GM12872 (cell line): ENCODE measurements at regions not wholly inside any gene's neighbourhood (a gene's known extent, or its start where the extent isn't known, plus 50 kb on each side); places are given as distances from the start of the nearest gene placed in this dataset.
A peak's percentile ranks its signal among the peaks of the same experiment; 100 is the strongest.

ENCODE experiments used
- CTCF ChIP-seq: IDR thresholded peaks from 3 replicates; pipeline ENCODE4 v1.5.1; 2011; ENCODE audit warnings: low read depth, mild to moderate bottlenecking, low read length, moderate library complexity; ENCODE audit not compliant: insufficient read depth

- no peak for TF ChIP-seq CTCF
These were observed 757.3 kb upstream of the PABPC4L start for GRCh38 chr4:134958862-134959261.

GRCh38 chr4:134955059-134955458, 753.5 kb upstream of the PABPC4L start:
- TF ChIP-seq CTCF = no peak

- no peak for TF ChIP-seq CTCF
These were observed 751.2 kb upstream of the PABPC4L start for GRCh38 chr4:134952775-134953174.

GRCh38 chr4:134952305-134952704, 750.7 kb upstream of the PABPC4L start:
- TF ChIP-seq CTCF = no peak

GRCh38 chr4:134948110-134948642, 746.6 kb upstream of the PABPC4L start:
- no peak for TF ChIP-seq CTCF

GRCh38 chr4:134944115-134944514, 742.5 kb upstream of the PABPC4L start:
- no peak for TF ChIP-seq CTCF

GRCh38 chr4:134936014-134936413, 734.4 kb upstream of the PABPC4L start:
- TF ChIP-seq CTCF = no peak

GRCh38 chr4:134935320-134935719, 733.7 kb upstream of the PABPC4L start:
- 0 out of 3 replicates have a peak, but pooled peaks have one; percentile 26 for TF ChIP-seq CTCF
